GM21786 (cell line): ENCODE measurements at regions not wholly inside any gene's neighbourhood (a gene's known extent, or its start where the extent isn't known, plus 50 kb on each side); places are given as distances from the start of the nearest gene placed in this dataset.
A peak's percentile ranks its signal among the peaks of the same experiment; 100 is the strongest.
"Not testable (repeated sequence)": the region's sequence is repeated elsewhere in the genome, so short reads cannot be mapped to it uniquely, and the experiment has no call there.

Experiments used
- ATAC-seq: cut with Tn5 transposase; IDR thresholded peaks from one replicate; pipeline ENCODE4 v1.9.1; 2021; ENCODE audit not compliant: unreplicated experiment

DNA sequence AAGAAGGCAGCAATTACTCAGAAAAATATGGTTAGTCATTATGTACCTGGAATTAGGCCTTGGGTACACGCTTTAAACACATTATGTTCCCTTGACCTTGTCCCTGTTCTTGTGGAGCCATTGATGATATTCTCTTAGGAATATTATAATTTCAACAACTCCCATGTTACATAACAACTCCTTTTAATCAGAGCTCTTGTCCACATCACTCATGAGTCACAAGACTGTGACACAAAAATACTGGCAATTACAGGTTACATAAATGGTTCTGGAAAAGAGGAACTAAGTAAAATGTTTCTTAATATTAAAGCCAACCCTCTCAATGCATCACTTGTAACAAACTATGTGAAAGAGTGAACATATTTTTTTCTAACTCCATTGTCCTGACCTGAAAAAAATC, 143.8 kb upstream of the PCLO start:
- ATAC-seq = no peak

DNA sequence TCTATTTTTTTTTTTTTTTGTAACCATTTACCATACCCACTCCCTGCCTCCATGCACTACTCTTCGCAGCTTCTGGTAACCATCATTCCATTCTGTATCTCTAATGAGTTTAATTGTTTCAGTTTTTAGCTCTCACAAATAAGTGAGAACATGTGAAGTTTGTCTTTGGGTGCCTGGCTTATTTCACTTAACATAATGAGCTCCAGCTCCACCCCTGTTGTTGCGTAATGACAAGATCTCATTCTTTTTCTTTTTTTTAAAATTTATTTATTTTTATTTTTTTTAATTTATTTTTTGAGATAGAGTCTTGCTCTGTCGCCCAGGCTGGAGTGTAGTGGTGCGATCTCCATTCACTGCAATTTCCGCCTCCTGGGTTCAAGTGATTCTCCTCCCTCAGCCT, 142.3 kb upstream of the PCLO start:
- no peak for ATAC-seq

DNA sequence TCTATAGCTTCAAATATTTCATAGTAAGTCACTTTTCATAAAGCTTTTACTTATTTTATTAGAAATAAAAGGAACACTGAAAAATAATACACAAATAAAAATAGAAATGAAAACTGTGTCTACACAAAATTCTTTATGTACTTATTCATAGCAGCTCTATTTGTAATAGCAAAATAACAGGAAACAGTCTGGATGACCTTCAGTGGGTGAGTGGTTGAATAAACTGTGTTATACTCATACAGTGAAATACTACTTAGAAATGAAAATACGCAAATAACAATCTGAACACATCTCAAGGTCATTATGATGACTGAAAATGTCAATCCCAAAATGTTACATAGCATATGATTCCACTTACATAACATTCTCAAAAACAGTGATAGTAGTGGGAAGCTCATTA, 138.7 kb upstream of the PCLO start:
- no peak for ATAC-seq

DNA sequence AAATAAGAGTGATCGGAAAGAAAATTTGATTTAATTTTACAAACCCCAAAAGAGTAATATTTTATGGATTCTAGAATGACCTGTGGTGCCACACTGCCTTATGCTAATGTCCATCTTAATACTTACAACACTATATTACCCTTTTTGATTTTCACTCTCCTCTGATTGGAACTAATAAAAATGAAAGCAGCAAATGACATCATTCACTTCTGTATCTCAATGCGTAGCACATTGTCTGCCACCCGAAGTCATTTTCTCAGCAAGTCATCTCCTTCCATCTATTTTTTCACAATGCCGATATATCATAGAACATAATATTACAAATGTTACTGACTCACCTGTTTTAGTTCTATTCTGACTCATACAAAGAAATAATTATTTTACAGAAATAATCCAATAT, 127.5 kb upstream of the PCLO start:
- ATAC-seq = no peak

DNA sequence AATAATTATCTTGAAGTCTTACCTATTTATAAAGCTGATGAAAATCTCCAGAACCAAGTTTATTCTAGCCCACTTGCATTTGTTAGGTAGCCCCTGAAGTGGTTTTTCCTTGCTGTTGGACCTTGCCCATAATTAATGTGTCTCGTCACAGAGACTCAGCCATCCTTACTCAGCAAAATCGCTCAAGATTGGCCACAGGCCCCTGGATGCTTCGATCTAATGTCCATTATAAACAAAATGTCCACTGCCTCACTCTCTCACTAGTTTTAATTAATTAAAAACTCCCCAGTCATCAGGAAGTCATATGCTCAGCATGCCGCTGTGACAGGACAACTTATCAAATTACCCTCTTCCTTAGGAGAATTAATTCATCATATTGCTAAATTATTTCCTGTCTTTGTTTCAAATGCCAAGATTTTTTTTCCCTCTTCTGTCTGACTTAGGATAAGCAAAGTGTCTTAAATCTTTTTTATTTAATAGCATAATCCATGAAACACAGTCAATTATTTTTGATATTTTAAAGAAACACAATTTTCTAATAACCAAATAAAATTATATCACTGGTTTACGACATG, 126.8 kb upstream of the PCLO start:
- no peak for ATAC-seq

DNA sequence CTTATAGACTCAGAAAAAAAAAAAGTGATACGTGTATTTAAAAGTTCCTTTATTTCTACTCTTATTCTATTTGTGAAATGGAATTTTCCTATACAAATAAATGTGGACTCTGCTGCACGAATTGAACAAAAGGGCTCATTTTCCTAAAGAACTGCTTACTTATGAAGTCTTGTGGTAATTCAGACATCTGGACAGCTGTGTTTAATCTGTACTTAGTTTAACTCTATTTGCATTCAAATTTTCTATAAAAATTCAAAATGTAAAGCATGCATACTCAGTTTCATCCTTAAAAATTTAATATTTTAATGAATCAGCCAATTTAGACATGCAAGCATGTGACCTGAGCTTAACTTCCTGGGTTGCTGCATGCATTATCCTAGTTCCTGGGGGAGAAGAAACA, 118.0 kb upstream of the PCLO start:
- no peak for ATAC-seq

DNA sequence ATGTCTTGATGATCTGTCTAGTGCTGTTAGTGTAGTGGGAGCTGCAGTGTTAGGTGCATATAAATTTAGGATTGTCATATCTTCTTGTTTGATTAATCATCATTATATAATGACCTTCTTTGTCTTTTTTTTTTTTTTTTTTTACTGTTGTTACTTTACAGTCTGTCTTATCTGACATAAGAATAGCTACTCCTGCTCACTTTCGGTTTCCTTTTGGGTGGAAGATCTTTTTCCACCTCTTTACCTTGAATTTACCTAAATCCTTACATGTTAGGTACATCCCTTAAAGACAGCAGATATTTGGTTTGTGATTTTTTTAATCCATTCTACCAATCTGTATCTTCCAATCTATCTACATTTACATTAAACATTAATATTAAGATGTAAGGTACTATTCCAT, 113.6 kb upstream of the PCLO start:
- no peak for ATAC-seq

DNA sequence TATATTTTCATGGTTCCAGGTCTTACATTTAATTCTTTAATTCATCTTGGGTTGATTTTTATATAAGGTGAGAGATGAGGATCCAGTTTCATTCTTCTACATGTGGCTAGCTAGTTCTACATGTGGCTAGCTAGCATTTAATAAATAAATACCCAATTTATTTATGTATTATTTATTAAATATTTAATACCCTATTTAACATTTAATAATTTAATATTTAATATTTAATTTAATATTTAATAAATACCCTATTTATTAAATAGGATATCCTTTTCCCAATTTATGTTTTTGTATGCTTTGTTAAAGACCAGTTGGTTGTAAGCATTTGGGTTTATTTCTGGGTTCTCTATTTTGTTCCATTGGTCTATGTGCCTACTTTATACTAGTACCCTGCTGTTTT, 111.0 kb upstream of the PCLO start:
- ATAC-seq = no peak

DNA sequence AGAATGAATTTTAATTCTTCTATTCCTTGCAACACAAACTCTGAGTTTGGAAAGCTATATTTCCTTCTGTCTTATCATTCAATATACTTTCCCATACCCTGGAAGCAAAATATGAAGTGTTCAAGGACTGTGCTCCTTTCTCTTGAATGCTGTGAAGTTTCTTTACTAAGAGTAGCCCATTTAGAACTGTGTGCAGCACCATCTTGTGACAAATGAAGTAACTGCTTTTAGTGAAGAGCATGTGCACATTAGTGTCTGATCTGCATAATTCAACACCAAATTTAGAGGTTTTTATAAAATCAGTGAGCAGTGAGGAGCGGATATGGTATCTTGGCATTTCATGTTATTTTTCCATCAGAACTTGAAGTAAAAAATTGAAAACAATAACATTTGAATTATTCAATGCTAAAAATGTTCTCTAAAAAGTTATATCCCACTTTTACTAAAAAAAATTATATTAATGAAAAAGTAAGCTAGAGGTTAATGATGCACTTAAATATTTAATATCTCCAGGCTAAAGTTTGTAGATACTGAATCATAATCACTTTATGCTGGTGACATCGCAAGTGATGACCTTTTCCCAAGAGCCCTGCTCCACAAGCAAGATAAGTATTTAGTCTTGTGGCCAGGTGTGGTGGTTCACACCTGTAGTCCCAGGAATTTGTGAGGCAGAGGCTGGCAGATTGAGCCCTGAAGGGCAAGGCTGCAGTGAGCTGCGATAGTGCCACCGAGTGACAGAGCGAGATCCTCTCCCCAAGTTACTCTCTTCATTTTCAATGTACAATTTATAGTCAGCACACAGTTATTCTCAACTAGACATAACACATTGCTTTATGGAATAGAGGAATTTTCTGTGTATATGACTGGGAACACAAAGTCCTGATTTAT, 108.8 kb upstream of the PCLO start:
- peak; percentile 54 for ATAC-seq

DNA sequence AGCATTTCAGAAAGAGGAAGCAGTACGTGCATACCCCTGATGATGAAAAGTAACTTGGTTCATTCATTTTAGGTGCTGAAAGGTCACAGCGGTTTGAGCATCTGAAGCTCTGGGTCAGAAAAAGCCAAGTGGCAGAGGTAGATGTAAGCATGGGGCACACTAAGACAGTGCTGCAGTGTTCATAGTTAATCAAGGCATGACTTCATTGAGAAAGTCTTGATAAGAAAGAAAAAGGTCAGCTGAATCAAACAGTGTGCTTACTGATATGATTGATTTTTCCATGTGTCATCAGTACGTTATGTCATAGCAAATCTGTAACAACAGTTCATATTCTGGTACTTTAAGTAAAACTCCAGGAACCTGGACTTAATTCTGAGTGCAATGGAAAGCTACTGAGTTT, 107.7 kb upstream of the PCLO start:
- no peak for ATAC-seq

DNA sequence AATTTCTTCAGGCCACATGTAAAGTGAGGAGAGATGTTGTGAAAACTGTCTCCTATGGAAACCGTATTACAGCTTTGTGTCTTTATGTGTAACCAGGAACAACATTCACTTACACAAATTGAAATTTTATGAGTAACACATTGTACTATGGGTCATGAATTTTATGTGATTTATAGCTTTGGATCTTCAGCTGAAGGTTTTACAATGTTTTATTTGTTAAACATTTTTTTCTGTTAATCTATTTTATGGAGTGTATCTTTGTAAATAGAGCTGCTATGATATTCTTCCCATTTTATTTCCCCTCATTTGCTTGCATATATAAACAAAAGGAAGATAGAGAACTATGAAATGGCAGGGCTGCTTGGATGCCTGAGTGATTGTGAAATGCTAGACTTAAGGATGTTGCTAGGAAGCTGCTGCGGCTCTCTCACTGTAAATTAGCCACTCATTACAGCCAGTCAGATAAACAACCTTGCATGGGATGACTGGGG, 104.5 kb upstream of the PCLO start:
- ATAC-seq = no peak

DNA sequence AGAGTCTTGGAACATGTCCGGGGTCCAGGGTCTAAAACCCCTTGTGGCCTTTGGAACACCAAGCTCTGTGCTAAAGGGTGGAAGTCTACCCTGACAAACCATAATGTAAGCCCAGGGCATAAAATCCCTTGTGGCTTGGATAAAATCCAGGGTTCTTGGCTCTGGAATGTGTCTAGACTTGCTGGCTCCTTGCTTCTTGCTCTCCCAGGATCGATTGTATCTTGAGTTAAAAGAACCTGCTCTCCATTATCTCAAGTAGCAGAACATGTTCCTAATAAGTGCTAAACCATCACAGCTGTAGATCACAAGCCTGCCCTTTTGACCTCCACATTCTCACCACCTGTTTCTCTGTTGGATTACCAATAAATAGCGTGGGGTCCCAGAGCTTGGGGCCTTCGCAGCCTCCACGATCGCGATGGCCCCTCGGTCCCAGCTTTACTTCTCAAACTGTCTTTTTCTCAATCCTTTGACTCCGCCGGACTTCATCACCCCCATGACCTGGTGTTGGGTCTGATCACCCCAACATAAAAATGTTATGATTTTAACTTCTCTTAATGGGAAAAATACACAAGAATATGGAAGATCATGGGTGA, 100.9 kb upstream of the PCLO start:
- not testable (repeated sequence) for ATAC-seq

DNA sequence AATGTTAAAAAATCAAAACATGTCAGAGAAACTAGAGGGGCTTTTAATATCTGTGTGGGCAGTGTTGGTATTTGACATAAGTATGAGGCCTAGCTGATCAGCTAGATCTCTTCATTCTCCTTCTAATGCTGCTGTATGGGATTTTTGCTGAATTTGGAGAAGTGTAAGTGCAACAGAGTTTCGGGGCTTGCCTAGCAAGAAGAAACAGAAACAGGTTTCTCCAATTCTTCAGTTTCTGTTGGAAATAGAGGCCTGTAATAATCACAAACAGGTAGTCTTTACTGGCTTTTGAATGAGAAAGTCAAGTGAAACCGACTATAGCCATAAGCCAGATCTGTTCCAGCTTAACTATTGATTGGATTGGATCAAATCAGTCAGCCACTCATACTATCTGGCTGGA, 96.4 kb upstream of the PCLO start:
- ATAC-seq = no peak

DNA sequence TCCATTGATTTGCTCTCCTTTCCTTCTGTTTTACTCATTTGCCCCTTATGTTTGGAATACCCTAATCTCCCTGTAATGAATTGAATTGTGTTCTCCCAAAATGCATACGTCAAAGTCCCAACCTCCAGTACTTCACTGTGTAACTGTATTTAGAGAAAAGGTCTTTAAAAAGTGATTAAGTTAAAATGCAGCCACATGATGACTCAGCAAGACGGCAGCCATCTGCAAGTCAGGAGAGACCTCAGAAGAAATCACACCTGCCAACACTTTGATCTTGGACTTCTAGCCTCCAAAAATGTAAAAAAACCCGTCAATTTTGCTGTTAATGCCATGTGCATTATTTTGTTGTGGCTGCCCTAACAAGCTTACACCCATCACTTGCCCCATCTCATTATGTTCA, 85.3 kb upstream of the PCLO start:
- no peak for ATAC-seq

DNA sequence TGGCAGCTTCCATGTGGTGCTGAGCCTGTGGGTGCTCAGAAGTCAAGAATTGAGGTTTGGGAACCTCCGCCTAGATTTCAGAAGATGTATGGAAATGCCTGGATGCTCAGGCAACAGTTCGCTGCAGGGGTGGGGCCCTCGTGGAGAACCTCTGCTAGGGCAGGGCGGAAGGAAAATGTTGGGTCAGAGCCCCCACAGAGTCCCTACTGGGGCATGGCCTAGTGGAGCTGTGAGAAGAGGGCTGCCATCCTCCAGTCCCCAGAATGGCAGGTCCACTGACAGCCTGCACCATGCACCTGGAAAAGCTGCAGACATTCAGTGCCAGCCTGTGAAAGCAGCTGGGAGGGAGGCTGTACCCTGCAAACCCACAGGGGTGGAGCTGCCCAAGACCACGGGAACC, 56.5 kb upstream of the PCLO start:
- not testable (repeated sequence) for ATAC-seq

DNA sequence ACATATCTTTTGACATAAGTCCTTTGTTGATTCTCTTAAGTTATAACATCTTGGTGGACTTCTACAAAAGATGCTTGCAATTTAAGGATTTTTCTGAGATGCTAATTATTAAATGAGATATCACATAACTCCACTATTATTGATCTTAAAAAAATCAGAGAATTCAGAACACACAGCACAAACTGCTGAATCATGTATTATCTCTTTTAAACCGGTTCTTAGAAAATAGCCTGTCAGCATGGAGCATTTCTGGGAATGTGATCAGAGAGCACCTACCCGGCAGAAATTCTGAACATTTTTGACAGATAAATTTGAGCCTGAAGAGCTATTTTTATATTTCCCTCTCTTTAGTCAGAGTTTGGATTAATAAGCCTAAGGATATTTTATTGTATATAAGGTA, 50.2 kb upstream of the PCLO start:
- ATAC-seq = no peak
